Spinal cord (tissue), 9 donors: ENCODE measurements at regions not wholly inside any gene's neighbourhood (a gene's known extent, or its start where the extent isn't known, plus 50 kb on each side); places are given as distances from the start of the nearest gene placed in this dataset.

Experiments used
- DNase-seq, 6 donors: peaks; one replicate each; pipeline versions ENCODE4 v3.0.0 to v3.0.0-alpha.2; 2013 to 2015; ENCODE audit warnings: low spot score in 6 of 6, low read depth in 4 of 6
- H3K27ac ChIP-seq: one replicate; pipeline ENCODE4 v1.5.1; 2013; ENCODE audit warnings: low read depth, low read length, control low read depth
- H3K27me3 ChIP-seq: one replicate; pipeline ENCODE4 v1.6.1; 2013; ENCODE audit warnings: low read length; ENCODE audit not compliant: control insufficient read depth, insufficient read depth
- H3K36me3 ChIP-seq: one replicate; pipeline ENCODE4 v1.6.1; 2013; ENCODE audit warnings: low read length; ENCODE audit not compliant: control insufficient read depth, insufficient read depth
- H3K4me1 ChIP-seq: one replicate; pipeline ENCODE4 v1.6.1; 2013; ENCODE audit warnings: low read length; ENCODE audit not compliant: control insufficient read depth, insufficient read depth
- H3K4me3 ChIP-seq: one replicate; pipeline ENCODE4 v1.5.1; 2013; ENCODE audit warnings: low read depth, low read length, control low read depth
- H3K9me3 ChIP-seq: one replicate; pipeline ENCODE4 v1.6.1; 2013; ENCODE audit warnings: low read length; ENCODE audit not compliant: control insufficient read depth, insufficient read depth
- WGBS: methylation state at CpG from one replicate; pipeline ENCODE4 v1.1.5; 2013; ENCODE audit warnings: missing lambda C conversion rate; ENCODE audit not compliant: insufficient coverage; 5-methylcytosine and 5-hydroxymethylcytosine counted together
- donor health status: healthy.

- Histone ChIP-seq H3K9me3 (no peaks in the 10 kb centered on the region), H3K27ac (no peak overlapping the region), H3K4me3 (no peak overlapping the region), H3K27me3 (no peaks in the 10 kb centered on the region), H3K36me3 (no peaks in the 10 kb centered on the region), H3K4me1 (peaks cover 22% of the 10 kb centered on the region)
- 69% methylated on average over 2 of the region's 3 CpGs for WGBS
- DNase-seq: no peak
Observed at GRCh38 chr6:43970068-43970912, 157.0 kb downstream of the MRPL14 start.

GRCh38 chr6:43969158-43969981 lies 157.9 kb downstream of the MRPL14 start:
- no peak for DNase-seq
- Histone ChIP-seq H3K9me3 (no peaks in the 10 kb centered on the region), H3K36me3 (no peaks in the 10 kb centered on the region), H3K27ac (no peak overlapping the region), H3K4me1 (peaks cover 22% of the 10 kb centered on the region), H3K27me3 (no peaks in the 10 kb centered on the region), H3K4me3 (no peak overlapping the region)
- WGBS: 84% methylated on average over 6 of the region's 11 CpGs

DNA sequence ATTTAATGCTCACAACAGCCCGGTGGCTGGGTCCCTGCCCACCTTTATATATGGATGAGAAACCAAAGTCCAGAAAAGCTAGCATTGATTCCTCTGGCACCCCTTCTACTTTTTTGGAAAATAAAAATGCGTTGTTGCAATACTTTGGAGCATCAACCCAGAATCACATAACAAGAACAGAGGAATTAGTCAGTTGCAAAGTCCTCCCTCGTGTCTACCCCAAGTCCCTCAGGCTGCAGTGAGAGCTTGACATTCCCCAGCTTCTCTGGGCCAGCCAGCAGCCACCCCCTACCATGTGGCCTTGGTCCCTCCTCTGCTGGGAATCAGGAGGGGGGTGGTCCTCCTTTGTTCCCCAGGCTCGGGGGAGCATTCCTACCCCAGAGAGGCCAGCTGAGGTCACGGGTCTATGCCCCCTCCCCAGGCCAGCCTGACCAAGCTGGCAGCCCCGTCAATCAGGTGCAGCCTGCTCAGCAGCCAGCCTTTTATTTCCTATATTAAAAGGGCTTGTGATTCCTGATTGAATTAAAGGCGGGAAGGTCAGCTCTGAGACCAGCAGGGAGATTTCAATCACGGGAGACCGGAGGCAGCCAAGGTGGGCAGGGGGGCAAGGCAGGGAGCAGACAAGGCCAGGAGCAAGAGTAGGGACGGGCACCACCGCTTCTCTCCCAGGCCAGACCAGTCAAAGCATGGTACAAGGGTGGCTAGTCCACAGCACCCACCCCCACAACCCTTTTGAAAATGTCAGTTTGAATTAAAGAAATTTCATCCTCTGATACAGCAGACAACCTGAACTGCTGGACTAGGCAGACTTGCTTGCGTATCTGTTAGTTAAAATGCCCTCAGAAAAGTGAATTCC lies 158.9 kb downstream of the MRPL14 start:
- H3K36me3 ChIP-seq: no peaks in the 10 kb centered on the region
- no peak overlapping the region for H3K27ac ChIP-seq
- H3K9me3 ChIP-seq: no peaks in the 10 kb centered on the region
- H3K4me1 ChIP-seq: peaks cover 21% of the 10 kb centered on the region
- WGBS: 41% methylated on average over 6 of the region's 12 CpGs
- no peaks in the 10 kb centered on the region for H3K27me3 ChIP-seq
- DNase-seq: no peak
- H3K4me3 ChIP-seq: no peak overlapping the region

- no peak overlapping the region for H3K27ac ChIP-seq
- H3K4me1 ChIP-seq: peaks cover 15% of the 10 kb centered on the region
- no peaks in the 10 kb centered on the region for H3K36me3 ChIP-seq
- no peaks in the 10 kb centered on the region for H3K9me3 ChIP-seq
- H3K4me3 ChIP-seq: no peak overlapping the region
- no peaks in the 10 kb centered on the region for H3K27me3 ChIP-seq
- WGBS: 83% methylated on average over 1 of the region's 3 CpGs
- DNase-seq: no peak
Observed at GRCh38 chr6:43967719-43968091, 159.5 kb downstream of the MRPL14 start.

DNA sequence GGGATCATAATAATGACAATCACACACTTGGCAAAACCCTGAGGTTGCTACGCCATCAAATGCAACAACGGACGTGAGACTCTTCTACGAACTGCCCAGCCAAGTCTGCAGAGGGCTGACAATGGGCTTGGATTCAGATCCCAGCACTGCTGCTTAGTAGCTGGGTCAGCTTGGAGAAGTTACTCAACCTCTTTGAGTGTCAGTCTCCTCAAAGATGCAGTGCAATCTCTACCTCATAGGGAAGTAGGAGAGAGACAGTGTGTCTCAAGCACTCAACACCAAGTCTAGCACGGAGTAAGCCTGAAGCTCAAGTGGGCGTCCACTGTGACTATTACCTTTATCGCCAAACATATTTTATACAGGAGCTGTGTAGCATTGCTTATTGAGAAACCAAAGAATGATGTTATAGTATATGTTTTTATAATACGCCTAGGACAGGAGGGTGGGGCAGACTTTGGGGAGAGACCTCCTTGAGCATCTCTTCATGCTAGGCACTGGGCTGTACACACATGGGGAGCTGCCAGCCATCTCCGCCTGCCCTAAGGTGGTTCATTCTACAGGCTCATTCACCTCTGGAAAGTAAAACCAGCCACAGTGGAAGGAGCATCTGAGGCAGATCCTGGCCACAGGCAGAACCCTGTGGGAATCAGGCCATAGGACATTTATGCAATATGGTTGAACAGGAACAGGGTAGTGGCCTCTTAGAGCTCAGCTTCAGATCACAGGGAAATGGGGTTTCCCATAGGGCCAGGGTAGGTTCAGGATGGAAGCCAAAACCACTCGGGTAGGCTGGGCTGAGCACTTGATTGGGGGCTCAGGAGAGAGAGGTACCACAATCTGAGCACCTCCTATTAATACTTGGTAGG lies 160.2 kb downstream of the MRPL14 start:
- WGBS: 75% methylated on average over 6 of the region's 10 CpGs
- H3K27ac ChIP-seq: no peak overlapping the region
- no peaks in the 10 kb centered on the region for H3K27me3 ChIP-seq
- no peaks in the 10 kb centered on the region for H3K36me3 ChIP-seq
- H3K4me3 ChIP-seq: no peak overlapping the region
- DNase-seq: no peak
- H3K4me1 ChIP-seq: peaks cover 8% of the 10 kb centered on the region
- no peaks in the 10 kb centered on the region for H3K9me3 ChIP-seq

DNA sequence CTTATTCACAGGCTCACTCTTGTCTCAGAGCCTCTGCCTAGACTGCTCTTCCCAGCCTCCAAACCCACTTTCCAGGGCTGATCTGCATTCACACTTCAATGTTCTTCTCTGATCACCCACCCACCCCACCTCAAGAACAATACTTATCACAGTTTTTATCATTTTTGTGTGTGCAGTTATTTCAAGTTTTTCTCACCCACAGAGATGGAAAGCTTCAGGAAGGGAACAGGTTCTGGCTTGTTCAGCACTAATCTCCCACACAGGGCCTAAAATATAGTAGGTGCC lies 160.9 kb downstream of the MRPL14 start:
- H3K9me3 ChIP-seq: no peaks in the 10 kb centered on the region
- H3K4me1 ChIP-seq: peaks cover 6% of the 10 kb centered on the region
- no peaks in the 10 kb centered on the region for H3K36me3 ChIP-seq
- H3K27ac ChIP-seq: no peak overlapping the region
- DNase-seq: no peak
- no peak overlapping the region for H3K4me3 ChIP-seq
- no peaks in the 10 kb centered on the region for H3K27me3 ChIP-seq

DNA sequence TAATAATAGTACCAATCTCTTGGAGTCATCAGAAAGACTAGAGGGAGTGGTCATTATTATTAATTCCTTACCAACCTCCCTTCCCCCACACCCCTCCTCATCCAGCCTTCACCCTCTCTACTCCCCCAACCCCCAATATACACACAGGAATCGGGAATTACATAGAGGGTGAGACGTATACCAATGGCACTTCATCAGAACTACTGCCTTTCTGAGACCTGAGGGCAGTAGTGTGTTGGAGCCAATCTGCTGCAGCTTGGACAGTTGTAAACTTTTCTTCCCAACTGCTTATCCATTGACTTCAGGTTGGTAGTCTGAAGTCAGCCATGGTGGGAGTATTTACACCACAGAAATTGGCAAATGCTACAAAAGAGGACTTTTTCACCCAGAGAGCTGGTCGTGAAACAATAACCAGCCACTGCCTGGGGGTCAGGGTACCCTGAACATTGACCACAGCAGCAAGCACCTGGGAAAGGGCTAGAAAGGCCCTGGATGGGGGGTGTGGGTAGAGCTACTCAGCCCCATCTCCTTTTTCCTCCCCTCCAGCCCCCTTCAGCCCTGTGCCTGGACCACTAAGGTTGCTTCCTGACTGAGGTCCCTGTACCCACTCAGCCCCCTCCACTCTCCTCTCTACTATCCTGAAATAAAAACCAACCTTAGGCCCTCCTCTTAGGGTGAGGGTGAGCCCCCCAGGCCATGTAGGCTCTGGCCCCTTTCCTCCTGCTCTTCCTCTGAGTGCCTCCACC lies 161.5 kb downstream of the MRPL14 start:
- no peak for DNase-seq
- Histone ChIP-seq H3K4me1 (peaks cover 6% of the 10 kb centered on the region), H3K9me3 (no peaks in the 10 kb centered on the region), H3K36me3 (no peaks in the 10 kb centered on the region), H3K27ac (no peak overlapping the region), H3K27me3 (no peaks in the 10 kb centered on the region), H3K4me3 (no peak overlapping the region)
- WGBS: 84% methylated on average over 2 of the region's 3 CpGs

GRCh38 chr6:43964659-43965570 lies 162.3 kb downstream of the MRPL14 start:
- H3K4me3 ChIP-seq: no peak overlapping the region
- 65% methylated on average over 4 of the region's 6 CpGs for WGBS
- no peaks in the 10 kb centered on the region for H3K36me3 ChIP-seq
- no peaks in the 10 kb centered on the region for H3K27me3 ChIP-seq
- H3K27ac ChIP-seq: no peak overlapping the region
- no peaks in the 10 kb centered on the region for H3K9me3 ChIP-seq
- H3K4me1 ChIP-seq: peaks cover 6% of the 10 kb centered on the region
- DNase-seq: no peak
